NT2/D1 (cell line): ENCODE measurements at regions not wholly inside any gene's neighbourhood (a gene's known extent, or its start where the extent isn't known, plus 50 kb on each side); places are given as distances from the start of the nearest gene placed in this dataset.

Experiments
- YY1 ChIP-seq: IDR thresholded peaks from 2 replicates; pipeline ENCODE4 v1.6.1; 2011; ENCODE audit not compliant: insufficient read length, insufficient read depth
- ZNF274 ChIP-seq: IDR thresholded peaks from 2 replicates; pipeline ENCODE4 v1.6.1; 2011; ENCODE audit warnings: mild to moderate bottlenecking, low read depth, low read length

DNA sequence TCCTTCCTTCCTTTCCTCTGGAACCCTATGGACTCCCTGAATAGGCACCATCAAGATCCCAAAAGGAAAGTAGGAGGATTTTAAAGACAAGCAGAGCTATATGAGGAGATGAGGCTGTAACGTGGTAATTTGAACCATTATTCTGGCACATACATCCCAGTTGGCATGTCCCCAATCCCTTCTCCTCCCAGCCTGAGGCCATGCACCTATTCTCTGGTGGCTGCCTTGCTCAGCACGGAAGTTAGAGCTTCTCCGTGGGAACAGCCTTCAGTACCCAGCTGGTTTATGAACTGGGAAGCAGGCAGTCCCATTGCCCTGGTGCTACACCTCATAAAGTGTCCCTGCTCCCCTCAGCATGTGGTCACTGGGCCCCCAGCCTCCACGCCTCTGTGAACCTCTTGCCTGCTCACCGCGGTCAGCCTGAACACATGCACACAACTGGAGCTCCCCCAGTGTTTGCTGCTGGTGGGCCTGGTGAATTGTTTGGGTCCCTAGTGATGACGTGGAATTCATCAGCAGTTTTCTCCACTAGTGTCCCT is 139.9 kb upstream of the PLET1 start:
- no peak for TF ChIP-seq ZNF274
- no peak for TF ChIP-seq YY1
